NCI-H1105 treated with DMSO at 0.1 percent for 48 hours (cell line): ENCODE measurements at regions not wholly inside any gene's neighbourhood (a gene's known extent, or its start where the extent isn't known, plus 50 kb on each side); places are given as distances from the start of the nearest gene placed in this dataset.

Experiments used
- DNase-seq: peaks from one replicate; lab custom pipeline; 2025; lab: John Stamatoyannopoulos, UW

- no peak for DNase-seq
These were observed 184.7 kb upstream of the DLGAP1 start for GRCh38 chr18:4639628-4640310.

GRCh38 chr18:4638680-4639079 lies 183.6 kb upstream of the DLGAP1 start:
- DNase-seq: no peak

DNA sequence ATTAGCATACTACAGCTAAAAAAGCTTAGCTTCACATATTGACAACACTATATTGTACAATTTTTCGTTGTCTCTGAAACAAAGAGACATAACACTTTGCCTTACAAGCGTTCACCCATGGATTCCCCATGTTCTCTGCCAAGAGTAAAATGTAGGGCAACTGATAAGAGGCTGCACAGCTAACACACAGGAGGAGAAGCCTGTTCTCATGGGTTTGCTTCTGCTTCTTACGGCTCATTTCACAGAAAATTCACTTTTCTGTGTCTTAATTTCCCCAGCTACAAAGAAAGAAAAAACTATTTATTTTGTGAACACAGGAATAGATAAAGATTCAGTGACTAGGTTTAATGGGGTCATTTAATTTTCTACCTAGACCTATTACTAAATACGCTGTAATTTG lies 182.8 kb upstream of the DLGAP1 start:
- DNase-seq: no peak

- DNase-seq: peak; percentile 11
These were observed 181.9 kb upstream of the DLGAP1 start for GRCh38 chr18:4636967-4637366.

DNA sequence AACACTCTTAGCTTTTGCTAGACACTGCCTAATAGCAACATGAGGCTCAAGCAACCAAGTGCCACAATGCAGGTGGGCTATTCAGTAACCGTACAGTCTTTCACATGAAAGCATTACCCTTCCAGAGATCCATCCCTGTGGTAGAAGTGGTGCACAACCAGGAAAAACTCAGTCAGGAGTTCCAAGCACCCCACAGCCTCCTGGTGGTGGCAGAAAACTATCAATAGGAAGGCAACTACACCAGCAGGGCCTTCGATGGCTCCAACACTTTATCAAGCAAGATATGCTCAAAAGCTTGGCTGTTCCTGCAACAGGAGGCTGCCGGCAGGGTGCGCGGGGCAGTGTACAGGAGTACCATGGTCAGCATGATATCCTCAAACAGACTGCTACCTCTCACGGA lies 176.1 kb upstream of the DLGAP1 start:
- DNase-seq: no peak

GRCh38 chr18:4605212-4605611 lies 150.1 kb upstream of the DLGAP1 start:
- DNase-seq: peak; percentile 6

GRCh38 chr18:4603955-4604354 lies 148.8 kb upstream of the DLGAP1 start:
- no peak for DNase-seq

DNA sequence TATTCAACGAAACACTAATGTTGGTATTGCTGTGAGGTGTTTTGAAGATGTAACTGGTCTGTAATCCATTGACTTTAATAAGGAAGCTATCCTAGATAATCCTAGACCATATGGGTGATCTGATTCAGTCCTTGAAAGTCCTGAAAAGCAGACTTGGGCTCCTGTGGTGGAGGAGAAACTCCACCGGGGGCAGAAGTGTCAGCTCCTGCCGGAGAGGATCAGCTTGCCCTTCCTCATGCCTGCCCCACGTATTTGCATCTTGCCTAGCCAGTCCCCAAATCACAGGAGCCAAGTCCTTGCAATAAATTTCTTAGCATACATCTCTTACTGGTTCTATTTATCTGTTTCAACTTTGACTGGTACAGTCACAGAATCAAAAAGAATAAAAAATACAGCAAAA lies 144.2 kb upstream of the DLGAP1 start:
- no peak for DNase-seq

- DNase-seq: no peak
These were observed 142.2 kb upstream of the DLGAP1 start for GRCh38 chr18:4597301-4597700.

DNA sequence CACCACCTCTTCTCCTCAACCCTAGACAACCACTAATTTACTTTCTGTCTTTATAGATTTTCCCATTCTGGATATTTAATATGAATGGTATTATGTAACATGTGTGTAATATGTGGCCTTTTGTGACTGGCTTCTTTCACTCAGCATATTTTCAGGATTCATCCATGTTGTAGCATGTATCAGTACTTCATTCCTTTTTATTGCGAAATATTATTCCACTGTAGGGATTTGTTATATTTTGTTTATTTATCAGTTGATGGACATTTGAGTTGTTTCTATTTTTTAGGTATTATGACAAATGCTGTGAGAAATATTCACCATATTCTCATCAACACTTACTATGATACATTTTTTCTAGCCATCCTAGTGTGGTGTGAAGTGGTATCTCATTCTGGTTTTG lies 138.8 kb upstream of the DLGAP1 start:
- DNase-seq: no peak

- no peak for DNase-seq
These were observed 138.4 kb upstream of the DLGAP1 start for GRCh38 chr18:4593459-4593858.

GRCh38 chr18:4589056-4589800 lies 134.1 kb upstream of the DLGAP1 start:
- no peak for DNase-seq

- no peak for DNase-seq
These were observed 132.1 kb upstream of the DLGAP1 start for GRCh38 chr18:4587204-4587603.

- DNase-seq: no peak
These were observed 131.6 kb upstream of the DLGAP1 start for GRCh38 chr18:4586731-4587130.

DNA sequence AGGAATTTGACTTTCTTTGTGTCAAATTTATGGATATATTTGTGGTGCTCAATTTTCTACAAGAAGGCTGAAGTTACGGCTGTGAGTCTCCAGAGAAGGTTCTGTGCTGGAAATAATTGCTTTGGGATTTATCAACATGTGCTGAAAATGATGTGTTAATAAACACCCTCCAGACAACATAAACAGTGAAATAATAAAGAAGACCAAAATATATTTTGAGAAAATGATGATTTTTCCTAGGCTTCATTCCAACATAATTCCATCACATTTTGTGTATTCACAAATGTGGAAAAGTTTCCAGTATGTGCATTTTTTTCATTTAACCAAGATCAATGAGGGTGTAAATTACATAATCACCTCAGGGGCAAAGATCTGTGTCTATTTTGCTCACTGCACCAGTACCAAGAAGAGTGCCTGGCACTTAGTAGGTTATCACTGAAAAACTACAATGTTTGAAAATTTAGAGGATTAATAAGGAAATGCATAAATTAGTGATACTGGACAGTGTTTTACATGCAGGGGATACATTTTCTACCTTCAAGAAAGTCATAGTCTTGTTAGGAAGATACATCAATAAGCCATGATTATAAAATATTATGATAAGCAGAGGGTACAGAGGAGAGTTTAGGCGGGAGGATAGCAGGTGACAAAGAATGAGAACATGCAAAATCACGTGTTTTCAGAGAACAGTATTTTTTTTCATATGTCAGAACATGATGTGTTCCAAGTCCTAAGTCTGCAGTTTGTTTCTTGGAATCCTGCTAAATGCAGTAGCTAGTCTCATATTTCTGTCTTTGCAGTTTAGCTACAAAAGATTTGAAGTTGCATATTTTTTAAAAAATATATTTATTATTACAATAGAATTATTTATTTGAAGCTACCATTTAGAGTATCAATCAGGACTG lies 127.6 kb upstream of the DLGAP1 start:
- DNase-seq: no peak

DNA sequence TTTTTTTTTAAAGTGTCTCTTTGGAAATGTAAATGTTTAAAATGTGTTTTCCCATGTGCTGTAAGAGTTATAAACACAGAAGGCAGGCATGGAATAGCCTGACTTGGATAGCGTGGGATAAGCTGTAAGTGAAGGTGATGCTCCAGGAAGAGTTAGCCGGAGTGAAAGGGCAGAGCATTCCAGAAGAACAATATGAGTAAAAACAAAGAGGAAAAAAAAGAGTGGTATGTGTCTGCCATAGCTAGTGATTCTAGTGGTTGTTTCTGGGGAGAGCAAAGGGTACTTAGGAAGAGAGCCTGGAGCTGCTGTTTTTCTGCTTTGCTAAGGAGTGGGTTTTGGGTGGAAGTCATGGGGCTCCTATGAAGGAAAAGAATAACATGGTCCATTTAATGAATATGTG lies 126.9 kb upstream of the DLGAP1 start:
- DNase-seq: no peak

GRCh38 chr18:4578449-4578848 lies 123.3 kb upstream of the DLGAP1 start:
- DNase-seq: no peak

- no peak for DNase-seq
These were observed 118.6 kb upstream of the DLGAP1 start for GRCh38 chr18:4573735-4574134.

- DNase-seq: no peak
These were observed 102.4 kb upstream of the DLGAP1 start for GRCh38 chr18:4557502-4557901.

DNA sequence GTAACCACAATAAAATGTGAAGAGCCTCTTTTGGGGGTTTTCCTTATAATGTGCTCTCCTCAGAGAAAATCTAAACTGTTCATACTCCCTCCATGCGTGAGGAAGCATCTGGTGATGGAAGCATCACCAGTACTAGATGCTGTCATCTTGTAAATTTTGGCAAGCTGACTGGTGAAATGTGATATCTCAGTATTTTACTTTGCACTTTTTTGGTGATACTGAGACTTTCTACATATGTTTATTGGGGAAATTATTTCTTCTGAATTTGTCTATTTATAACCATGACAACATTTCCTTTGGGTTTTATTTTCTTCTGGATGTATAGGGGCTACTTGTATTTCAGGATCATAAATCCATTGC lies 95.9 kb upstream of the DLGAP1 start:
- no peak for DNase-seq

- DNase-seq: no peak
These were observed 94.2 kb upstream of the DLGAP1 start for GRCh38 chr18:4549164-4549872.

- DNase-seq: no peak
These were observed 92.0 kb upstream of the DLGAP1 start for GRCh38 chr18:4547126-4547525.
